ENCODE measurements at regions not wholly inside any gene's neighbourhood (a gene's known extent, or its start where the extent isn't known, plus 50 kb on each side); places are given as distances from the start of the nearest gene placed in this dataset.

DNA sequence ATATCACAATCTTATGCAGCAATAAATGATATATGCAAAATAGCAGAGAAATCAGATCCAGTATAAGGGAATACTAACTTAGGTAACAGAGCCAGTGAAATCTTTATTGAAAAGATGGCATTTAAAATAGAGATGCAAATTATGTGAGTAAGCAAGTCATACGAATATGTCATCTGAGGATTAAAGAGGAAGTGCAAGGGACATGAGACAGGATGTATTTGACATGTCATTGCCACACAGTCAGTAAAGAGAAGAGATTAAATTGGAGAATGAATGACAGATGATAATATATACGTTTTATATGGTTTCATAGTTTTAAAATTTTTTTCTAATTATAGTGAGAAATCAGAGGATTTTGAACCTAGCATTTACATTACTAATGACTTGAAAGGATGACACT is 426.4 kb downstream of the SLITRK5 start:
- no peak for TF ChIP-seq FOXP1 (CRISPR knock-in tag; IDR thresholded peaks at IDR 0.05)
- TF ChIP-seq, protein P1, sequence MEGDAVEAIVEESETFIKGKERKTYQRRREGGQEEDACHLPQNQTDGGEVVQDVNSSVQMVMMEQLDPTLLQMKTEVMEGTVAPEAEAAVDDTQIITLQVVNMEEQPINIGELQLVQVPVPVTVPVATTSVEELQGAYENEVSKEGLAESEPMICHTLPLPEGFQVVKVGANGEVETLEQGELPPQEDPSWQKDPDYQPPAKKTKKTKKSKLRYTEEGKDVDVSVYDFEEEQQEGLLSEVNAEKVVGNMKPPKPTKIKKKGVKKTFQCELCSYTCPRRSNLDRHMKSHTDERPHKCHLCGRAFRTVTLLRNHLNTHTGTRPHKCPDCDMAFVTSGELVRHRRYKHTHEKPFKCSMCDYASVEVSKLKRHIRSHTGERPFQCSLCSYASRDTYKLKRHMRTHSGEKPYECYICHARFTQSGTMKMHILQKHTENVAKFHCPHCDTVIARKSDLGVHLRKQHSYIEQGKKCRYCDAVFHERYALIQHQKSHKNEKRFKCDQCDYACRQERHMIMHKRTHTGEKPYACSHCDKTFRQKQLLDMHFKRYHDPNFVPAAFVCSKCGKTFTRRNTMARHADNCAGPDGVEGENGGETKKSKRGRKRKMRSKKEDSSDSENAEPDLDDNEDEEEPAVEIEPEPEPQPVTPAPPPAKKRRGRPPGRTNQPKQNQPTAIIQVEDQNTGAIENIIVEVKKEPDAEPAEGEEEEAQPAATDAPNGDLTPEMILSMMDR (IDR thresholded peaks at IDR 0.05 in 2 of 3, conservative IDR thresholded peaks at IDR 0.05 in 1 of 3; ENCODE audit: insufficient read depth in 2 of 3, low read depth in 1 of 3, low read length in 3 of 3), result no peak
- TF ChIP-seq, protein P2, sequence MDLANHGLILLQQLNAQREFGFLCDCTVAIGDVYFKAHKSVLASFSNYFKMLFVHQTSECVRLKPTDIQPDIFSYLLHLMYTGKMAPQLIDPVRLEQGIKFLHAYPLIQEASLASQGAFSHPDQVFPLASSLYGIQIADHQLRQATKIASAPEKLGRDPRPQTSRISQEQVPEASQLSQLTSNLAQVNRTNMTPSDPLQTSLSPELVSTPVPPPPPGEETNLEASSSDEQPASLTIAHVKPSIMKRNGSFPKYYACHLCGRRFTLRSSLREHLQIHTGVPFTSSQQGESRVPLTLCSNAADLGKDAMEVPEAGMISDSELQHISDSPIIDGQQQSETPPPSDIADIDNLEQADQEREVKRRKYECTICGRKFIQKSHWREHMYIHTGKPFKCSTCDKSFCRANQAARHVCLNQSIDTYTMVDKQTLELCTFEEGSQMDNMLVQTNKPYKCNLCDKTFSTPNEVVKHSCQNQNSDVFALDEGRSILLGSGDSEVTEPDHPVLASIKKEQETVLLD (IDR thresholded peaks at IDR 0.05), result no peak
- TF ChIP-seq MTA3 (IDR thresholded peaks at IDR 0.05; ENCODE audit: borderline replicate concordance), result no peak
- no peak for TF ChIP-seq MTA1 (IDR thresholded peaks at IDR 0.05; ENCODE audit: borderline replicate concordance)
- no peak for TF ChIP-seq E2F3 (CRISPR knock-in tag; IDR thresholded peaks at IDR 0.05)
- TF ChIP-seq POLR2A (conservative IDR thresholded peaks at IDR 0.05), result no peak
- TF ChIP-seq POLR2AphosphoS5 (IDR thresholded peaks at IDR 0.05; ENCODE audit: control insufficient read depth, insufficient read depth, low read depth, low read length), result no peak
- TF ChIP-seq EWSR1 (IDR thresholded peaks at IDR 0.05; ENCODE audit: borderline replicate concordance, low read depth, partially characterized antibody), result no peak
- TF ChIP-seq, protein P3, sequence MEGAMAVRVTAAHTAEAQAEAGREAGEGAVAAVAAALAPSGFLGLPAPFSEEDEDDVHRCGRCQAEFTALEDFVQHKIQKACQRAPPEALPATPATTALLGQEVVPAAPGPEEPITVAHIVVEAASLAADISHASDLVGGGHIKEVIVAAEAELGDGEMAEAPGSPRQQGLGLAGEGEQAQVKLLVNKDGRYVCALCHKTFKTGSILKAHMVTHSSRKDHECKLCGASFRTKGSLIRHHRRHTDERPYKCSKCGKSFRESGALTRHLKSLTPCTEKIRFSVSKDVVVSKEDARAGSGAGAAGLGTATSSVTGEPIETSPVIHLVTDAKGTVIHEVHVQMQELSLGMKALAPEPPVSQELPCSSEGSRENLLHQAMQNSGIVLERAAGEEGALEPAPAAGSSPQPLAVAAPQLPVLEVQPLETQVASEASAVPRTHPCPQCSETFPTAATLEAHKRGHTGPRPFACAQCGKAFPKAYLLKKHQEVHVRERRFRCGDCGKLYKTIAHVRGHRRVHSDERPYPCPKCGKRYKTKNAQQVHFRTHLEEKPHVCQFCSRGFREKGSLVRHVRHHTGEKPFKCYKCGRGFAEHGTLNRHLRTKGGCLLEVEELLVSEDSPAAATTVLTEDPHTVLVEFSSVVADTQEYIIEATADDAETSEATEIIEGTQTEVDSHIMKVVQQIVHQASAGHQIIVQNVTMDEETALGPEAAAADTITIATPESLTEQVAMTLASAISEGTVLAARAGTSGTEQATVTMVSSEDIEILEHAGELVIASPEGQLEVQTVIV (CRISPR knock-in tag; IDR thresholded peaks at IDR 0.05; ENCODE audit: borderline replicate concordance), result no peak
- TF ChIP-seq RBM39 (optimal IDR thresholded peaks at IDR 0.05; ENCODE audit: low read depth, low read length), result no peak

Measured in K562 (cell line).